ENCODE measurements at regions not wholly inside any gene's neighbourhood (a gene's known extent, or its start where the extent isn't known, plus 50 kb on each side); places are given as distances from the start of the nearest gene placed in this dataset.

GRCh38 chr6:106918115-106918514 is 56.4 kb downstream of the CD24 start:
- no peak overlapping the region for H3K4me2 ChIP-seq (ENCODE audit: low read length)
- no peak overlapping the region for H4K8ac ChIP-seq (ENCODE audit: low read depth, low read length)
- peaks cover 5% of the 10 kb centered on the region for H3K79me1 ChIP-seq (ENCODE audit: low read length)
- H2BK5ac ChIP-seq (ENCODE audit: low read depth, low read length, poor library complexity), result no peak overlapping the region
- H3K27me3 ChIP-seq (ENCODE audit: insufficient read depth, low read length), result no peaks in the 10 kb centered on the region
- no CpG with 5 or more reads among the region's 3 CpGs for WGBS (ENCODE audit: extremely low coverage, insufficient coverage, insufficient read length)
- H3K18ac ChIP-seq (ENCODE audit: low read length), result no peak overlapping the region
- no peaks in the 10 kb centered on the region for H3K36me3 ChIP-seq (ENCODE audit: control insufficient read depth in 1 of 2, insufficient read depth in 2 of 2, low read length in 2 of 2)
- peaks cover 0 to 1% of the 10 kb centered on the region in 2 experiments for H3K4me1 ChIP-seq (ENCODE audit: control insufficient read depth in 1 of 2, insufficient read depth in 2 of 2, low read length in 2 of 2)
- no peak overlapping the region for H2BK12ac ChIP-seq (ENCODE audit: low read length)
- no peak overlapping the region for H2AK5ac ChIP-seq (ENCODE audit: low read length)
- H4K12ac ChIP-seq (ENCODE audit: low read depth, low read length), result no peak overlapping the region
- no peak overlapping the region for H3K23ac ChIP-seq (ENCODE audit: low read length)
- no peak overlapping the region for H4K91ac ChIP-seq (ENCODE audit: low read depth, low read length)
- H3K9ac ChIP-seq (ENCODE audit: low read length), result no peak overlapping the region
- no peaks in the 10 kb centered on the region for H3K79me2 ChIP-seq (ENCODE audit: control insufficient read depth, insufficient read depth, low read length, poor library complexity)
- no peak overlapping the region for H2AFZ ChIP-seq (ENCODE audit: insufficient read depth, low read length, poor library complexity)
- H3K4me3 ChIP-seq (ENCODE audit: low read depth, low read length), result no peak overlapping the region
- H3K4ac ChIP-seq (ENCODE audit: low read depth, low read length), result no peak overlapping the region
- H3K27ac ChIP-seq (ENCODE audit: low read depth, low read length), result no peak overlapping the region
- H2BK120ac ChIP-seq (ENCODE audit: insufficient read depth, low read length, poor library complexity), result no peak overlapping the region
- H3K9me3 ChIP-seq (ENCODE audit: insufficient read depth, low read depth, low read length), result no peaks in the 10 kb centered on the region
- H3K14ac ChIP-seq (ENCODE audit: low read length), result no peak overlapping the region
- DNase-seq, result no peak

- H3K18ac ChIP-seq (ENCODE audit: low read length), result no peak overlapping the region
- no peak overlapping the region for H3K23ac ChIP-seq (ENCODE audit: low read length)
- no peaks in the 10 kb centered on the region for H3K27me3 ChIP-seq (ENCODE audit: insufficient read depth, low read length)
- no peak overlapping the region for H3K27ac ChIP-seq (ENCODE audit: low read depth, low read length)
- no peak overlapping the region for H2BK120ac ChIP-seq (ENCODE audit: insufficient read depth, low read length, poor library complexity)
- H4K91ac ChIP-seq (ENCODE audit: low read depth, low read length), result no peak overlapping the region
- peaks cover 9% of the 10 kb centered on the region for H3K79me1 ChIP-seq (ENCODE audit: low read length)
- no peaks in the 10 kb centered on the region for H3K36me3 ChIP-seq (ENCODE audit: control insufficient read depth in 1 of 2, insufficient read depth in 2 of 2, low read length in 2 of 2)
- no peaks in the 10 kb centered on the region for H3K9me3 ChIP-seq (ENCODE audit: insufficient read depth, low read depth, low read length)
- H2AFZ ChIP-seq (ENCODE audit: insufficient read depth, low read length, poor library complexity), result no peak overlapping the region
- DNase-seq, result no peak
- no peak overlapping the region for H3K4me2 ChIP-seq (ENCODE audit: low read length)
- H4K8ac ChIP-seq (ENCODE audit: low read depth, low read length), result no peak overlapping the region
- H4K12ac ChIP-seq (ENCODE audit: low read depth, low read length), result no peak overlapping the region
- H3K4me1 ChIP-seq (ENCODE audit: control insufficient read depth in 1 of 2, insufficient read depth in 2 of 2, low read length in 2 of 2), result peaks cover 7 to 8% of the 10 kb centered on the region in 2 experiments
- H2BK5ac ChIP-seq (ENCODE audit: low read depth, low read length, poor library complexity), result no peak overlapping the region
- WGBS (ENCODE audit: extremely low coverage, insufficient coverage, insufficient read length), result no CpG with 5 or more reads among the region's 2 CpGs
- H2AK5ac ChIP-seq (ENCODE audit: low read length), result no peak overlapping the region
- no peak overlapping the region for H2BK12ac ChIP-seq (ENCODE audit: low read length)
- no peak overlapping the region for H3K14ac ChIP-seq (ENCODE audit: low read length)
- H3K4ac ChIP-seq (ENCODE audit: low read depth, low read length), result no peak overlapping the region
- no peak overlapping the region for H3K9ac ChIP-seq (ENCODE audit: low read length)
- no peak overlapping the region for H3K4me3 ChIP-seq (ENCODE audit: low read depth, low read length)
- H3K79me2 ChIP-seq (ENCODE audit: control insufficient read depth, insufficient read depth, low read length, poor library complexity), result no peaks in the 10 kb centered on the region
Observed at GRCh38 chr6:106916891-106917290, 57.6 kb downstream of the CD24 start.

GRCh38 chr6:106913676-106914280 is 60.8 kb downstream of the CD24 start:
- Histone ChIP-seq H2BK120ac (ENCODE audit: insufficient read depth, low read length, poor library complexity) (peak overlapping the region; percentile 18), H3K9ac (ENCODE audit: low read length) (no peak overlapping the region), H3K27me3 (ENCODE audit: insufficient read depth, low read length) (no peaks in the 10 kb centered on the region), H3K18ac (ENCODE audit: low read length) (no peak overlapping the region), H3K79me1 (ENCODE audit: low read length) (peaks cover 9% of the 10 kb centered on the region), H3K4ac (ENCODE audit: low read depth, low read length) (no peak overlapping the region), H2AK5ac (ENCODE audit: low read length) (no peak overlapping the region), H3K4me3 (ENCODE audit: low read depth, low read length) (no peak overlapping the region), H3K23ac (ENCODE audit: low read length) (no peak overlapping the region), H2BK12ac (ENCODE audit: low read length) (no peak overlapping the region), H4K8ac (ENCODE audit: low read depth, low read length) (peak overlapping the region; percentile 2), H3K27ac (ENCODE audit: low read depth, low read length) (peak overlapping the region; percentile 87), H4K12ac (ENCODE audit: low read depth, low read length) (no peak overlapping the region), H3K9me3 (ENCODE audit: insufficient read depth, low read depth, low read length) (no peaks in the 10 kb centered on the region), H3K36me3 (ENCODE audit: control insufficient read depth in 1 of 2, insufficient read depth in 2 of 2, low read length in 2 of 2) (no peaks in the 10 kb centered on the region), H2BK5ac (ENCODE audit: low read depth, low read length, poor library complexity) (peak overlapping the region; percentile 26), H3K4me1 (ENCODE audit: control insufficient read depth in 1 of 2, insufficient read depth in 2 of 2, low read length in 2 of 2) (peaks cover 7 to 15% of the 10 kb centered on the region in 2 experiments), H2AFZ (ENCODE audit: insufficient read depth, low read length, poor library complexity) (no peak overlapping the region), H3K4me2 (ENCODE audit: low read length) (no peak overlapping the region), H4K91ac (ENCODE audit: low read depth, low read length) (peak overlapping the region; percentile 3), H3K79me2 (ENCODE audit: control insufficient read depth, insufficient read depth, low read length, poor library complexity) (no peaks in the 10 kb centered on the region), H3K14ac (ENCODE audit: low read length) (no peak overlapping the region)
- no CpG with 5 or more reads among the region's 5 CpGs for WGBS (ENCODE audit: extremely low coverage, insufficient coverage, insufficient read length)
- DNase-seq, result peak; percentile 85 to 92

- H2AFZ ChIP-seq (ENCODE audit: insufficient read depth, low read length, poor library complexity), result no peak overlapping the region
- no peaks in the 10 kb centered on the region for H3K27me3 ChIP-seq (ENCODE audit: insufficient read depth, low read length)
- no peak overlapping the region for H2BK120ac ChIP-seq (ENCODE audit: insufficient read depth, low read length, poor library complexity)
- peak overlapping the region; percentile 5 for H3K4me2 ChIP-seq (ENCODE audit: low read length)
- H3K27ac ChIP-seq (ENCODE audit: low read depth, low read length), result peak overlapping the region; percentile 94
- H4K8ac ChIP-seq (ENCODE audit: low read depth, low read length), result no peak overlapping the region
- H4K91ac ChIP-seq (ENCODE audit: low read depth, low read length), result no peak overlapping the region
- H3K79me2 ChIP-seq (ENCODE audit: control insufficient read depth, insufficient read depth, low read length, poor library complexity), result no peaks in the 10 kb centered on the region
- H3K14ac ChIP-seq (ENCODE audit: low read length), result no peak overlapping the region
- no peak overlapping the region for H3K9ac ChIP-seq (ENCODE audit: low read length)
- DNase-seq, result peak; percentile 90 to 97
- H3K23ac ChIP-seq (ENCODE audit: low read length), result no peak overlapping the region
- H2BK12ac ChIP-seq (ENCODE audit: low read length), result no peak overlapping the region
- no peak overlapping the region for H2BK5ac ChIP-seq (ENCODE audit: low read depth, low read length, poor library complexity)
- H3K4me3 ChIP-seq (ENCODE audit: low read depth, low read length), result no peak overlapping the region
- peaks cover 7 to 19% of the 10 kb centered on the region in 2 experiments for H3K4me1 ChIP-seq (ENCODE audit: control insufficient read depth in 1 of 2, insufficient read depth in 2 of 2, low read length in 2 of 2)
- no peak overlapping the region for H2AK5ac ChIP-seq (ENCODE audit: low read length)
- peaks cover 9% of the 10 kb centered on the region for H3K79me1 ChIP-seq (ENCODE audit: low read length)
- no peak overlapping the region for H4K12ac ChIP-seq (ENCODE audit: low read depth, low read length)
- no peak overlapping the region for H3K4ac ChIP-seq (ENCODE audit: low read depth, low read length)
- no peaks in the 10 kb centered on the region for H3K36me3 ChIP-seq (ENCODE audit: control insufficient read depth in 1 of 2, insufficient read depth in 2 of 2, low read length in 2 of 2)
- no peak overlapping the region for H3K18ac ChIP-seq (ENCODE audit: low read length)
- H3K9me3 ChIP-seq (ENCODE audit: insufficient read depth, low read depth, low read length), result no peaks in the 10 kb centered on the region
Observed at GRCh38 chr6:106913111-106913510, 61.4 kb downstream of the CD24 start.
